ENCODE measurements at regions not wholly inside any gene's neighbourhood (a gene's known extent, or its start where the extent isn't known, plus 50 kb on each side); places are given as distances from the start of the nearest gene placed in this dataset.
"Not testable (repeated sequence)": the region's sequence is repeated elsewhere in the genome, so short reads cannot be mapped to it uniquely, and the experiment has no call there.

GRCh38 chr21:31448496-31448895, 104.4 kb upstream of the TIAM1 start:
- DNase-seq = no peak

- no peak for DNase-seq
Observed at GRCh38 chr21:31447505-31447904, 103.4 kb upstream of the TIAM1 start.

- DNase-seq = peak; percentile 9 to 10
Observed at GRCh38 chr21:31446226-31446855, 102.3 kb upstream of the TIAM1 start.

GRCh38 chr21:31445137-31445536, 101.1 kb upstream of the TIAM1 start:
- no peak for DNase-seq

- no peak for DNase-seq
Observed at GRCh38 chr21:31443736-31444521, 99.9 kb upstream of the TIAM1 start.

- no peak for DNase-seq
Observed at GRCh38 chr21:31442339-31442738, 98.3 kb upstream of the TIAM1 start.

- DNase-seq = no peak
Observed at GRCh38 chr21:31429506-31429905, 85.4 kb upstream of the TIAM1 start.

- DNase-seq = no peak
Observed at GRCh38 chr21:31426235-31426797, 82.3 kb upstream of the TIAM1 start.

- no peak for DNase-seq
Observed at GRCh38 chr21:31425138-31425537, 81.1 kb upstream of the TIAM1 start.

GRCh38 chr21:31424058-31424457, 80.0 kb upstream of the TIAM1 start:
- DNase-seq = no peak

GRCh38 chr21:31420988-31421387, 76.9 kb upstream of the TIAM1 start:
- no peak for DNase-seq

- no peak for DNase-seq
Observed at GRCh38 chr21:31420354-31420753, 76.3 kb upstream of the TIAM1 start.

GRCh38 chr21:31418377-31419001, 74.4 kb upstream of the TIAM1 start:
- no peak for DNase-seq

GRCh38 chr21:31417214-31417613, 73.2 kb upstream of the TIAM1 start:
- DNase-seq = not testable (repeated sequence)

- no peak for DNase-seq
Observed at GRCh38 chr21:31416465-31416864, 72.4 kb upstream of the TIAM1 start.

- DNase-seq = no peak
Observed at GRCh38 chr21:31414263-31415000, 70.4 kb upstream of the TIAM1 start.

GRCh38 chr21:31413698-31414097, 69.6 kb upstream of the TIAM1 start:
- DNase-seq = no peak

- no peak for DNase-seq
Observed at GRCh38 chr21:31410499-31411131, 66.6 kb upstream of the TIAM1 start.

GRCh38 chr21:31409831-31410487, 65.9 kb upstream of the TIAM1 start:
- no peak for DNase-seq

- DNase-seq = no peak
Observed at GRCh38 chr21:31408301-31409088, 64.4 kb upstream of the TIAM1 start.

GRCh38 chr21:31406510-31406909, 62.4 kb upstream of the TIAM1 start:
- DNase-seq = no peak
